UCSD-AML1 (cell line): ENCODE measurements at regions not wholly inside any gene's neighbourhood (a gene's known extent, or its start where the extent isn't known, plus 50 kb on each side); places are given as distances from the start of the nearest gene placed in this dataset.
"Not testable (repeated sequence)": the region's sequence is repeated elsewhere in the genome, so short reads cannot be mapped to it uniquely, and the experiment has no call there.

ENCODE experiments used
- DNase-seq: peaks from one replicate; lab custom pipeline; 2025; ENCODE audit not compliant: unreplicated experiment; lab: John Stamatoyannopoulos, UW

DNA sequence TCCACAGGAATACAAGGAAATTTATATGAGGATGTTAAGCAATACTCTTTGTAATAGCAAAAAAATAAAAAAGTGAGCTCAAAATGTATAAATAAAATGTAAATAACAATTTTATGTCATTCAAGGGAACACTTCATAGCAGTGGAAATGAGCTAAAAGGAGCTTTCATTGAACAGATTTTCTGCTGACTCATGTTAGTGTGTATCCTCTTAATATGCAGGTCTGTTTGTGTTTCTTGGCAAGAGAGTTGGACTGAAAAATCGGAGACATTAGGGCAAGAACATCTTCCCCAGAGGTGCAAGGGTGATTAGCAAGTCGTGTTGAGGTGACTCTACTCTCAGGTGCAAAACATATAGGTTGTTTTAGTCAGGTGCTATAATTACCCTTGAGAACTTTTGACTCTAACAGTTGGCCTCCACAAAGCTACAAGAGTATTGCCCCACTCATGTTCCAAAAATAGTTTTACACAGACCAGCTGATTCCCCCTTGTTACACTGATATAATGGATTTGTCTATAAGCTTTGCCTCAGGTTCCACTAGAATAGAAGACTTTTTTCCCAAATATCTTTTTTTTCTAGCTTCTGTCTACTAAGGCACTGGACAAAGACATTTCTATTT lies 702.9 kb downstream of the TENT5A start:
- DNase-seq, result no peak

DNA sequence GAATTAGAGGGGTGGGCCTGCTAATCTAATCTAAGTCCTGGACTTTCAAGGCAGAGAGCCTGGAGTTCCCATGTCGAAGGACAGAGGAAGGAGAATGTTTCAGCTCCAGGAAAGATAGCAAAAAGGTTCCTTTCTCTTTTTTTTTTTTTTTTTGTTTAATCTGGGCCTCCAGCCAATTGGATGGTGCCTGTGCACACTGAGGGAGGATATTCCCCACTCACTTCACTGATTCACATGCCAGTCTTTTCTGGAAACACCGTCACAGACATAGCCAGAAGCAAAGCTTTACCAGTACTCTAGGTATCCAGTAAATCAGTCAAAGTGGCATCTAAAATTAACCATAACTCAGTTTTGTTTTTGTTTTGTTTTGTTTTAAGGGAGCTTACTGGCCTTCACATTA lies 721.1 kb downstream of the TENT5A start:
- no peak for DNase-seq

DNA sequence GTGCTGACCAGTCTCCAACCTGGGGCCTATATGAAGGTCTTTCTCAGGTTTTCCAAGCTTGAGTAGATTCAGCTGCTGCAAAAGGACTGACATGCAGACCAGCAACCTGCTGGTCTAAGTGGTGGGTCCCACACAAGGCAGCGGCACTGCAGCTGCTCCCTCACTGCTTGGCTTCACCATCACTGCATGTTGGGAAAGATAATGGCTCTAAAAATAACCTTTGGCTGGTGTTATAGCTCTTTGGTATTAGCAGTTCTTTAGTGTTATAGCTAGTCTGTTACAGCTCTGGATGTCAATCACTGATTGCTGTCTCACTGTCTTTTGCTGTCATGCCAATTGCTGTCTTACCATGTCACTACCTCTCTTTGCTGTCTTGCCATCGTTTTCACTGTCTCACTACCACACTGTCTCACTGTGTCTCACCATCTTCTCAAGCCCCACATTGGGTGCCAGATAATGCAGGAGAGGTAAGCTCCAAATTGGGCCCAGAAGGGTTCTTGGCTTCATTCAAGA lies 726.4 kb downstream of the TENT5A start:
- DNase-seq, result no peak

DNA sequence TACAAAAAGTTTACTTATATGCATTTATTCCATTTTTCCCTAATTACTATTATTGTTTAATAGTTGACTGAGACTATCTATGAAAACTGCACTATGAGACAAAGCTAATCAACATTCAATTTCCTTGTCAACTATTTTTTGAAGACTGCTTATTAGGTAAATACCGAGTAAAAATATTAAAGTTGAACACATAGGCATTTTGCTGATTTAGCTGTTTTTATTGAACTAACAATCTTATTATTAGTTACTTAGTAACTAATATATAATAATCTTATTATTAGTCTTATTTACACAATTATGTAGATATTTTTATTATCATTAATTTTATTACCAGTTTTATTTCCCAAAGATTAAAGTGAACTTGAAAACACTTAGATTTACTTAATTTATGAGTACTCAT lies 728.8 kb downstream of the TENT5A start:
- DNase-seq, result no peak

DNA sequence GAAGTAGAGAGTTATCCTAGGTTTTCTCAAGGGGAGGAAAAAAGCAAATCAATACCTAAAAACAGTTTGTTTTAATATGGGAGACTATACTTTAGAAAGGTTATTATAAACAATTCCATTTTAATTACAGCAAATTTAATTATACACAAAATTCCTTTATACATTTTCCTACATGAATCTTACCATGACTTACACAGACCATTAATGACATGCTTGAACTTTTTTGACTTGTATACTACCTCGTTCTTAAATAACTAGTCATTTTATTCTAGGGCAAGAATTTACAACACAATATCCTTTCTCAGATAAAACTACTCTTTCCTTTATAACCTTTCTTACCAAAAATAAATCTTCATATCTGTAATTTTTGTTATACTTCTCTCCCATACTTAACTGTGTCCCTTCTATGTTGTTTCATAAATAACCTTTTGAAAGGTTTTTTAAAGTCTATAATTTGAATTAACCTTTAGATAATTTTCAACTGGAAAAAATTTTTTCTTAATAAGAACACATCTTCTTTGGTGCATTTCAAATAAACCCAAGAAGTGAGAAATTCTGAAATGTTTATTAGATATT lies 729.4 kb downstream of the TENT5A start:
- no peak for DNase-seq

DNA sequence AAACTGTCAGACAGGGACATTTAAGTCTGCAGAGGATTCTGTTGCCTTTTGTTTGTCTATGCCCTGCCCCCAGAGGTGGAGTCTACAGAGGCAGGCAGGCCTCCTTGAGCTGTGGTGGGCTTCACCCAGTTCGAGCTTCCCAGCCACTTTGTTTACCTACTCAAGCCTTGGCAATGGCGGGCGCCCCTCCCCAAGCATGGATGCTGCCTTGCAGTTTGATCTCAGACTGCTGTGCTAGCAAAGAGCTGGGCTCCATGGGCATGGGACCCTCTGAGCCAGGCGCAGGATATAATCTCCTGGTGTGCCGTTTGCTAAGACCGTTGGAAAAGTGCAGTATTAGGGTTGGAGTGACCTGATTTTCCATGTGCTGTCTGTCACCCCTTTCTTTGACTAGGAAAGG lies 734.9 kb downstream of the TENT5A start:
- not testable (repeated sequence) for DNase-seq

DNA sequence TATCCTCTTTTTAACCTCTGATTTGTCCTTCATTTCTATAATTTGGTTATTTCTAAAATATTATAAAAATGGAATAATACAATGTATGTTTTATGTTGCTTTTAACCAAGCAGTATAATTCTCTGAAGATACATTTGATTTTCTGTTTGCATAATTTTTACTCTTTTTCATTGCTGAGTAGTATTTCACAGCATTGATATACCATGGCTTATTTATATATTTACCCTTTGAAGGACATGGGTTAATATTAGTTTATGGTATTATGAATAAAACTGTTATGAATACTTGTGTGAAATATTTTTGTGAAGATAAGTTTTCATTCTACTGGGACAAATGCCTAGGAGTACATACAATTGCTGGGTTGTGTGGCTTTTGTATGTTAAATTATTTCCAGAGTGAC lies 748.6 kb downstream of the TENT5A start:
- DNase-seq, result no peak

DNA sequence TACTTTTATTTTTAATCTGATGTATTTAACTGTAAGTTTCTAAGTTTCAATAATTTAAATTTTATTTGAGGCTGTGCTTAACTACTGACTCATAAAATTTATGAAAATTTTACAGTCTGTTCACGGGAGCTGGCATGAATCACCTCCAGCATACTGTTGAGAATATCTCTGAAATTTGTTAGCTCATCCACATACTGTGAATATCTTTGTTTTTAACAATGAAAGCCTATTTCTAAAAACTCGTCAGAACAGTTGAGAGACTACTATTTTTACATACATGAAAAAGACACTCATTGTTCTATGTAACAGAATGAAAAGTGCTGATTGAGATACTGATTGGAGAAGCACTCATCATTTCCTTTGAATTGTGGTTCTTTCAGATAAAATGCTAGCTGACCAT lies 749.3 kb downstream of the TENT5A start:
- no peak for DNase-seq

DNA sequence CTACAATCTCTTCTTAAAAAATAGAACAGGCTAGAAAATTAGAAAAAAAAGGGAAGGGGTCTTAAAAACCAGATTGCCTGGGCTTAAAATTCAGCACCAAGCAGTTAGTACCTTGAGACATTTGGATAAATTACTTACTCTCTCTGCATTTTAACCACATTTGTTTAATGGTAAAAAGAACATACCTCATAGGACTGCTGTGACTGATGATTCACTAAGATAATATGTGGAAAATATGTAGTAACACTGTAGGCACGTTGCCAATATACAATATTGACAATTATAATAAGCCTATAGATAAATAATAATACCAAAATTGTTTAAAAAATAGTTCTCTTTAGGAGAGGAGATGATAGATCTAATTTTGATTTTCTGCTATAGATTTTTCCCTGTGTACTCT lies 750.4 kb downstream of the TENT5A start:
- no peak for DNase-seq

DNA sequence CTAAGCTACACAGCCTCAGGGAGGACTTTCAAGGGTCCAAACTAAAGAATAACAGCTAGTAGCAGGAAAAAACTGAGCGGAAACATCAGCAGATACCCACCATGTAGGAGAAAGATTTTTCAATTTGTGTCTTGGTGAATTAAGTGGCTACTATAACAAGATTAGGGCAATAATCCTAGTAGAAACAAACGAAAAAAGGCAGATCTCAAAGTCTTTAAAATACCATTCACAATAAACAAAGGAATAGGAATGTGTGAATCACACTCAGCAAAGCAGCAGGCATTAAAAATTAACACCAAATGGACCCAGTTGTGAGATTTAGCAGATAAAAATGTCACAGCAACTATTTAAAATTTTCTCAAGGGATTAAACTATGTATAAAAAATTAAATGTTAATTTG lies 761.2 kb downstream of the TENT5A start:
- DNase-seq, result no peak

DNA sequence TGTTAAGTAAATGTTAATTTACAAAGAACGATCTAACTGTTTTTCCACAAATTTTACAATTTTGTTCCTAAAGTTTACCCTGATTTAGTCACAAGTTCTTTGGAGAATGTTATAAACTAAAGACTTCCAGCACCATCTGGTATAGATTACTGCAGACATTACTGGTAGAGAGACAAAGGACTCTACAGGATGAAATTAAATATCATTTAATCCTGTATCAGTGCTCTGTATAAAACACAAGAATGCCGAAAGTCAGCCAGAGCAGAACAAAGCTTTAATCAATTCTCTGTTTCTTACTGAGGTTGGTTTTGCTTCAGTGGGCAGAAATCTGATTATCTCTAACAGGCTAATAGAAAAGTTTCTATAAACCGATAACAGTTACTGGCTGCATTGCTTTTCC lies 763.6 kb downstream of the TENT5A start:
- no peak for DNase-seq

DNA sequence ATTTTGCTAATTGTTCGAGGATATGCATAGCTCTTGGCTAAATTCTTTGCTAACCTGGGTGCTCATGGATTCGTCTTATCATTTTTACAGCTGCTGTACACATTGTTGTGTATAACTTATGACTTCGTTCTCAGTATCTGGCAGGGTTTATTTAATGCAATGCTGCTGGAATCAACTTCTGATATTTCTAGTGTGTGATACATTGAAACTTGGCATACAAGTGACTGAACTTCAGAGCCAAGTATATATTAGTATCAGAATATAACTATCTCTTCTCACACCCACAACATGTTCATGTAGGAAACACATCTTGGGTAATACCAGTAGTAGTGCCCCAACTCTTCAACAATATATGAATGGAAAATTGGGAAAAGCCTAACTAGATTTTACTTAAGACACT lies 764.2 kb downstream of the TENT5A start:
- no peak for DNase-seq

DNA sequence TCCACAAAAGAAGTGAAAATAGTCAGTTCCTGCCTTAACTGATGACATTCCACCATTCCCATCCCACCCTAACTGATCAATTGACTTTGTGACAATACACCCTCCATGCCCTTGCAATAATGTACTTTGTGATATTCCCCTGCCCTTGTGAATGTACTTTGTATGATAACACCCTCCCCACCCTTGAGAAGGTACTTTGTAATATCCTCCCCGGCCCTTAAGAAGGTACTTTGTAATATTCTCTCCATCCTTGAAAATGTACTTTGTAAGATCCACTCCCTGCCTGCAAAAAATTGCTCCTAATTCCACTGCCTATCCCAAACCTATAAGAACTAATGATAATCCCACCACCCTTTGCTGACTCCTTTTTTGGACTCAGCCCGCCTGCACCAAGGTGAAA lies 771.3 kb downstream of the TENT5A start:
- not testable (repeated sequence) for DNase-seq

DNA sequence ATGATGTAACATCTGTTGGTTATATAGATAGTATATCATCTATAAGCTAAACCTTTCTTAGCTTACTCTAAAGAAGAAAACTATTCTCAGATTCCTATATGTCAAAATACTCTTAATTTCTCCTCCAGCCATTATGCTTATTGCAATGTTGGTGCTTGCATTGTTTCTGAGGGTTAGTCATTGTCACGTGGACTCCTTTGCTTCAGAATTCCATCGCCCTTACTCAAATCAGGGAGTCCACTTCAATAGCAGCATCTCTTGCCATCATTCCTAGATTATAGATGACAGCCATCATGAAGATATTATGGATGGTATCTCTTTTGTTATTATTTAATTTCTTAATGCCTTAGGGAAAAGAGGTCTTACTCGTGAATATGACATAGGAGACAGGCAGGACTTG lies 776.1 kb downstream of the TENT5A start:
- no peak for DNase-seq

DNA sequence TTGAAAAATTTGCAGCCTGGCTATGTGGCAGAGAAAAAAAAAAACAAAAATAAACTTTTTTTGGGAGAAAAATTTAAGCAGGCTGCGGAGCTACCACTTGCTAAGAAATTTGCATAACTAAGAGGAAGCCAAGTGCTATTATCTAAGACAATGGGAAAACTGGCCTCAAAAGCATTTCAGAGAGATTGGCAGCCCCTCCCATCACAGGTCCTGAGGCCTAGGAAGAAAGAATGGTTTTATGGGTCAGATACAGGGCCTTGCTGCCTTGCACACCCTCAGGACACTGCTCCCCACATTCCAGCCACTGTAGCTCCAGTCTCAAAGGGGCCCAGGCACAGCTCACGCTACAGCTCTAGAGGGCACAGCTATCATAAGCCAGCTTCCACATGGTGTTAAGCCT lies 777.9 kb downstream of the TENT5A start:
- no peak for DNase-seq

DNA sequence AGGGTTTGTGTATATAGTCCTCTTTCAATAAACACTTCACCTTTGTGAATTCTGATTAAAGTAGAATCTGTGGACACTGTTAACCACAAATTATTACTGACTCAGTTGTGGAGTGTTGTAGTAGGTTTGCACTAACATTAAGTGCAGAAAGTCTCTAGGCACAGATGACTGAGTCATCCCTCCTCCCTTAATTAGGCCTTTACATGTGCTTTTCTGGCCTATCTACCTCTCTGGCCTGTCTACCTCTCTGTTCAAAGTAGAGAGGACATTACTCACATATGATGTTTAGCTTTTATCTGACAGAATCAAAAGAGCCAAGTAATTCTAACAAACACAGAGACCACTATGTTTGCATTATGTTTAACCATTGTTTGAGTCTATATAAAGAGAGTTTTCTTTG lies 783.0 kb downstream of the TENT5A start:
- no peak for DNase-seq

DNA sequence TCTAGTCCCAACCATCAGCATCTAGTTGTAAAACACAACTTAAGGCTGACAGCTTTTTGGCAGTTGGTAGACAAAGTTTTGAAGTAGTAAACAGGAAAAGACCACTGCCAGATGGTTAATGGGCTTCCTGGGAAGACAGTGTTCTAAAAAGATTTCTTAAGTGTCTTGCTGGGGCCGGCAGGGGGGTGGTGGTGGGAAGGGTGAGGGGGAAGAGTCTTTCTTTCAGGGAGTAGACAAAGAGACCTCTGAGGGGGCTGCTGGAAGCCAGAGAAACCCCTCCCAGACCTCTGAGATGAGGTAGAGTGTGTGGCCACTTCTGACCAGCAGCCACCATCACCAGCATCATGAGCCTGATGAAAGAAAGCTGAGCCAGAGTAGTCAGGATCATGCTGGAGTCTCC lies 784.9 kb downstream of the TENT5A start:
- DNase-seq, result no peak

DNA sequence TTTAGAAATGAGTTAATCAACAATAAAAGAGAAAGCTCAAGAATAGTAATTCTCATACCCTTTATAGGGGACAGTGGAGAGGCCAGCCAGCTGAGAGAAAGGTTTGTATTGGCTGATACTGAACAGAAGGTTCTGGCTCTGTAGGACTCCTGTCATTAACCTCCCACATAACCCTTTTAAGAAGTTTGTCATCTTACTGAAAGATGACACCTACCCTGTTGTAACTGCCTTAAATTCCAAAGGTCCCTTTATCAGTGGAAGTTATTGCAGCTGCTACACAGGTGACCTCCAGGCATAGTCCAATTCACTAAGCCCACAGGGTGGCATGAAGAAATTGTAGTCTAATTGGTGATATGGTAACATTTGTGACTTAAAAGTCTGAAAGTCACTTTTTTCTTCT lies 790.1 kb downstream of the TENT5A start:
- no peak for DNase-seq

DNA sequence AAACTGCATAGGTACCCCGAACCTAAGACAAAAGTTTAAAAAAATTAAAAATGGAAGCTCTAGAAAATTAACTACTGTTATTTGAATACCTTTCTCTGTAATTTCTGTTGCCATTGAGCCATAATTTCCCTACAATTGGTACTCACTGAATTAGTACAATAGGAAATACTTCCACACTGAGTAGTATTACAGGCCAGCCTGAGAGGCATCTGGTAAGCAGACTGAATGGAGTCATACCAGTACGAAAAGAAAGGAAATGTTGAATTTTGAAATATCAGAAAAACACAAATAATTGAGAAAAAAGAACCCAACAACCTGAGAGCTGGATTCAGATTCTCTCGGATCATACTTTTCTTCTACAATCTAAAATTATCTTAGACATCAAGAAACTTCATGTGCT lies 791.3 kb downstream of the TENT5A start:
- no peak for DNase-seq

DNA sequence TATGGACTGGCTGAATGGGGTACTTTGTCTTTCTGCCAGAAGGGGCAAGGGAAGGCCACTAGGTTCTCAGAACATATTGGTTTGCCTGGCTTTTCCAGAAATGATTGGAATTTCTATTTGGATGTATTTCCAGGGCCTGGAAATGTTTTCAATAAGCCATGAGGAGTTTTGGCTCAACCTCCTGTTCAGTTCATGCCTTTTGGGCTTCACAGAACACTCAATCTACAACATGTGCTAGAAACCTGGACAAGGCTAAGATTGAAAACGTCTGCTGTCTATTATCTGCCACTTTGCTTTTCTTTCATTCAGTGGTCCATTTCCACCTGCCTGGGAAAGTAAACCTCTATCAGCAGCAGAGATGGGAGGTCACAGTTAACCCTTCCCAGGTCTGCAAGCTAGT lies 793.4 kb downstream of the TENT5A start:
- DNase-seq, result no peak

DNA sequence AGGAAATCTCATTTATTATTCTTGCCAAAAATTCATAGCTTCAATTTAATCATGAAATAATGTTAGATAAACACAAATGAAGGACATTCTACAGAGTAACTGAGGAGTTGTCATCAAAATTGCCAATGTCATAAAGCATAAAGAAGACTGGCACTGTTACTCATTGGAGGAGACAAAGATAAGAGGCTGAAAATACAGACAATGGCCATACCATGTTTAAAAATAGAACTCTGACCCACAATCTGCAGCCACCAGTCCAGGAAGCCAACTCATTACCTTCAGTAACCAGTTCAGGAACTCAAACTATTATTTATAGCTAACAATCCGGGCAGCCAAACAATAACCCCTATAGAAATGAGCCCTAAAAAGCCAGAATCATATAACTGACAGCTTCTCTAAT lies 795.6 kb downstream of the TENT5A start:
- DNase-seq, result no peak

DNA sequence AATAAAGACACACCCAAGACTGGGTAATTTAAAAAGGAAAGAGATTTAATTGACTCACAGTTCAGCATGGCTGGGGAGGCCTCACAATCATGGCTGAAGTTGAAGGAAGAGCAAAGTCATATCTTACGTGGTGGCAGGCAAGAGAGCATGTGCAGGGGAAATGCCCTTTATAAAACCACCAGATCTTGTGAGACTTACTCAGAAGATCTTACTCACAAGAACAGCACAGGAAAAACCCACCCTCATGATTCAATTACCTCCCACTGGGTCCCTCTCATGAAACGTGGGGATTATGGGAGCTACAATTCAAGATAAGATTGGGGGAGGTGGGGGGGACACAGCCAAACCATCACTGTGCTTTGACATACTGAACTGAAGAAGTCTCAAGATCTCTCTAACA lies 800.0 kb downstream of the TENT5A start:
- not testable (repeated sequence) for DNase-seq

DNA sequence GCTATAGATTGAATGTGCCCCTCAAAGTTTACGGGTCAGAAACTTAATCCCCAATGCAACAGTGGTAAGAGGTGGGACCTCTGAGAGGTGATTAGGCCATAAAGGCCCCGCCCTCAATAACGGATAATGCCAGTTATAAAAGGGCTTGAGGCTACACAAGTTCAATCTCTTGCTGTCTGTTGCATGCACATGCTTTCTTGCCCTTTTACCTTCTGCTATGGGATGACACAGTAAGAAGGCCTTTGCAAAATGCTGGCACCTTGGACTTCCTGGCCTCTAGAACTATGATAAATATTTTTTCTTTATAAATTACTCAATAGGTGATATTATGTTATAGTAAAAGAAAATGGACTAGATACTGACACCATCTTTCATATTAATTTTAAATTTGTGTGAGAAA lies 806.1 kb downstream of the TENT5A start:
- no peak for DNase-seq
